Panc1 (cell line): ENCODE measurements at regions not wholly inside any gene's neighbourhood (a gene's known extent, or its start where the extent isn't known, plus 50 kb on each side); places are given as distances from the start of the nearest gene placed in this dataset.

Source experiments
- ATAC-seq: fragments of 200-7000 bp; cut with Tn5 transposase; 2 replicates; pipeline ENCODE4 v1.9.1; 2020; ENCODE audit warnings: mild to moderate bottlenecking, moderate library complexity
- BruUV-seq: library from RNA; stranded (reverse); fragments of 400-500 nt; replicated peaks from 2 replicates; lab custom pipeline; 2021; lab: Mats Ljungman, UMichigan
- CTCF ChIA-PET: fragments of 300-600 bp; sonication (Branson Sonifier 250); formaldehyde crosslinking; loops from one replicate; lab custom pipeline; 2022; ENCODE audit warnings: antibody characterized with exemption; lab: Charles Lee
- POLR2A ChIA-PET: fragments of 300-600 bp; sonication (Branson Sonifier 250); formaldehyde crosslinking; loops from one replicate; lab custom pipeline; 2022; ENCODE audit warnings: antibody characterized with exemption; lab: Charles Lee
- DNase-seq: peaks from one replicate; pipeline ENCODE4 v3.0.0-alpha.2; 2010; ENCODE audit warnings: low read depth, low spot score
- H3K27ac ChIP-seq: 2 replicates; pipeline ENCODE4 v1.5.1; 2011; ENCODE audit warnings: mild to moderate bottlenecking, low read length, inconsistent platforms
- H3K27me3 ChIP-seq: fragments of 200-500 bp; sonication (Bioruptor generic); 2 replicates; pipeline ENCODE4 v1.6.0; 2014; ENCODE audit warnings: low read length, inconsistent platforms; ENCODE audit not compliant: control insufficient read depth, insufficient read depth
- H3K36me3 ChIP-seq: fragments of 200-500 bp; sonication (Bioruptor generic); 2 replicates; pipeline ENCODE4 v1.5.1; 2014; ENCODE audit warnings: inconsistent platforms, mild to moderate bottlenecking, low read length, moderate library complexity; ENCODE audit not compliant: control insufficient read depth, insufficient read depth
- H3K4me1 ChIP-seq: 2 replicates; pipeline ENCODE4 v1.5.1; 2011; ENCODE audit warnings: inconsistent platforms, mild to moderate bottlenecking, low read length, moderate library complexity; ENCODE audit not compliant: control insufficient read depth, insufficient read depth
- H3K4me3 ChIP-seq, 2 experiments: 2 replicates each; pipeline ENCODE4 v1.5.1; 2011 to 2012; ENCODE audit warnings: low read depth in 2 of 2, low read length in 2 of 2, mild to moderate bottlenecking in 2 of 2, inconsistent platforms in 1 of 2, moderate library complexity in 1 of 2
- H3K9me3 ChIP-seq: fragments of 200-500 bp; sonication (Bioruptor generic); 2 replicates; pipeline ENCODE4 v1.5.1; 2014; ENCODE audit warnings: low read depth, mild to moderate bottlenecking, inconsistent platforms, low read length, moderate library complexity; ENCODE audit not compliant: control insufficient read depth, insufficient read depth
- POLR2AphosphoS5 ChIP-seq: IDR thresholded peaks from 2 replicates; pipeline ENCODE4 v1.6.1; 2012; ENCODE audit warnings: mild to moderate bottlenecking, low read depth, low read length, moderate library complexity
- SIN3A ChIP-seq: IDR thresholded peaks from 2 replicates; pipeline ENCODE4 v1.6.1; 2012; ENCODE audit warnings: low read depth, mild to moderate bottlenecking, low read length, moderate library complexity, borderline replicate concordance; ENCODE audit not compliant: insufficient read depth
- TCF7L2 ChIP-seq: IDR thresholded peaks from 2 replicates; pipeline ENCODE4 v1.6.1; 2011; ENCODE audit warnings: mild to moderate bottlenecking, low read depth, low read length, inconsistent platforms
- in situ Hi-C: cut with HindIII; loops from 2 replicates; pipeline ENCODE4 v1.10.0; 2016; ENCODE audit warnings: low sequenced_read_pairs, low pct_unique_long_range_greater_than_20kb
- intact Hi-C: fragments of 100-400 bp; cut with micrococcal nuclease; formaldehyde crosslinking; loops from one replicate; pipeline ENCODE4 v1.10.0; 2022; ENCODE audit not compliant: unreplicated experiment
- TF ChIP-seq, protein P1 (sequence below): fragments of 450-650 bp; IDR thresholded peaks from 2 replicates; pipeline ENCODE4 v1.5.1; 2017; ENCODE audit warnings: mild to moderate bottlenecking
- TF ChIP-seq, protein P2 (sequence below), 2 experiments: IDR thresholded peaks; 2 replicates each; pipeline ENCODE4 v1.6.1; 2011 to 2012; ENCODE audit warnings: low read depth in 2 of 2, control low read depth in 1 of 2, low read length in 1 of 2, mild to moderate bottlenecking in 1 of 2, moderate library complexity in 1 of 2; ENCODE audit not compliant: insufficient read depth in 1 of 2

- no peaks in the 10 kb centered on the region; the same call in 1 of the 2 replicates for H3K9me3 ChIP-seq
- no peaks in the 10 kb centered on the region for H3K36me3 ChIP-seq
- H3K4me3 ChIP-seq = no peak overlapping the region
- H3K27me3 ChIP-seq = no peaks in the 10 kb centered on the region
- intact Hi-C loops = no loop called here
- ATAC-seq (no peak), DNase-seq (peak; percentile 22)
- TF ChIP-seq, protein P1, sequence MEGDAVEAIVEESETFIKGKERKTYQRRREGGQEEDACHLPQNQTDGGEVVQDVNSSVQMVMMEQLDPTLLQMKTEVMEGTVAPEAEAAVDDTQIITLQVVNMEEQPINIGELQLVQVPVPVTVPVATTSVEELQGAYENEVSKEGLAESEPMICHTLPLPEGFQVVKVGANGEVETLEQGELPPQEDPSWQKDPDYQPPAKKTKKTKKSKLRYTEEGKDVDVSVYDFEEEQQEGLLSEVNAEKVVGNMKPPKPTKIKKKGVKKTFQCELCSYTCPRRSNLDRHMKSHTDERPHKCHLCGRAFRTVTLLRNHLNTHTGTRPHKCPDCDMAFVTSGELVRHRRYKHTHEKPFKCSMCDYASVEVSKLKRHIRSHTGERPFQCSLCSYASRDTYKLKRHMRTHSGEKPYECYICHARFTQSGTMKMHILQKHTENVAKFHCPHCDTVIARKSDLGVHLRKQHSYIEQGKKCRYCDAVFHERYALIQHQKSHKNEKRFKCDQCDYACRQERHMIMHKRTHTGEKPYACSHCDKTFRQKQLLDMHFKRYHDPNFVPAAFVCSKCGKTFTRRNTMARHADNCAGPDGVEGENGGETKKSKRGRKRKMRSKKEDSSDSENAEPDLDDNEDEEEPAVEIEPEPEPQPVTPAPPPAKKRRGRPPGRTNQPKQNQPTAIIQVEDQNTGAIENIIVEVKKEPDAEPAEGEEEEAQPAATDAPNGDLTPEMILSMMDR = no peak
- TF ChIP-seq SIN3A (no peak), POLR2AphosphoS5 (no peak), TCF7L2 (no peak)
- TF ChIP-seq, protein P2, sequence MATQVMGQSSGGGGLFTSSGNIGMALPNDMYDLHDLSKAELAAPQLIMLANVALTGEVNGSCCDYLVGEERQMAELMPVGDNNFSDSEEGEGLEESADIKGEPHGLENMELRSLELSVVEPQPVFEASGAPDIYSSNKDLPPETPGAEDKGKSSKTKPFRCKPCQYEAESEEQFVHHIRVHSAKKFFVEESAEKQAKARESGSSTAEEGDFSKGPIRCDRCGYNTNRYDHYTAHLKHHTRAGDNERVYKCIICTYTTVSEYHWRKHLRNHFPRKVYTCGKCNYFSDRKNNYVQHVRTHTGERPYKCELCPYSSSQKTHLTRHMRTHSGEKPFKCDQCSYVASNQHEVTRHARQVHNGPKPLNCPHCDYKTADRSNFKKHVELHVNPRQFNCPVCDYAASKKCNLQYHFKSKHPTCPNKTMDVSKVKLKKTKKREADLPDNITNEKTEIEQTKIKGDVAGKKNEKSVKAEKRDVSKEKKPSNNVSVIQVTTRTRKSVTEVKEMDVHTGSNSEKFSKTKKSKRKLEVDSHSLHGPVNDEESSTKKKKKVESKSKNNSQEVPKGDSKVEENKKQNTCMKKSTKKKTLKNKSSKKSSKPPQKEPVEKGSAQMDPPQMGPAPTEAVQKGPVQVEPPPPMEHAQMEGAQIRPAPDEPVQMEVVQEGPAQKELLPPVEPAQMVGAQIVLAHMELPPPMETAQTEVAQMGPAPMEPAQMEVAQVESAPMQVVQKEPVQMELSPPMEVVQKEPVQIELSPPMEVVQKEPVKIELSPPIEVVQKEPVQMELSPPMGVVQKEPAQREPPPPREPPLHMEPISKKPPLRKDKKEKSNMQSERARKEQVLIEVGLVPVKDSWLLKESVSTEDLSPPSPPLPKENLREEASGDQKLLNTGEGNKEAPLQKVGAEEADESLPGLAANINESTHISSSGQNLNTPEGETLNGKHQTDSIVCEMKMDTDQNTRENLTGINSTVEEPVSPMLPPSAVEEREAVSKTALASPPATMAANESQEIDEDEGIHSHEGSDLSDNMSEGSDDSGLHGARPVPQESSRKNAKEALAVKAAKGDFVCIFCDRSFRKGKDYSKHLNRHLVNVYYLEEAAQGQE (IDR thresholded peaks at IDR 0.05; ENCODE audit: insufficient read depth in 1 of 2, low read depth in 2 of 2, low read length in 1 of 2) = no peak
- no peaks in the 10 kb centered on the region for H3K4me1 ChIP-seq
- CTCF ChIA-PET = no interaction called here
- in situ Hi-C loops = no loop called here
- BruUV-seq = no TSS peak
- H3K27ac ChIP-seq = no peak overlapping the region
- POLR2A ChIA-PET = no interaction called here
Observed at GRCh38 chr12:126518596-126519200, 1453.5 kb downstream of the AACS start.

DNA sequence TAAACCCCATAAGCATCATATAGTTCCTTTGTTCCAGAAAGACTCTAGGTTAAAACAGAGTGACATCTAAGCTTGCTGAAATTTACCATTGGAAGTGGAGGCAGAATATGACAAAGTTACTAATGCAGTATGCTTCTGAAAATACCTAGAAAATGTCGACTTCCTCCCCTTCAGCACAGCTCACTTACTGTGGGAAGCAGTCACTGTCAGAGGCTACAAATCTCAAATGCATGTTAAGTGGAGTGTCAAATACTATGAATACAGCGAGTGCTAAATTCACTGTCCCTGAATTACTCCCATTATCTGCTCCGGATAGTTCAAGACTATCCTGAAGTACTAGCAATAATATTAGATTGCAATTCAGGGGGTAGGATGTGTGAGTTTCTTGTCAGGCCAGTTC, 1454.6 kb downstream of the AACS start:
- DNase-seq (no peak), ATAC-seq (no peak)
- TF ChIP-seq, protein P1 = no peak
- TF ChIP-seq, protein P2 (IDR thresholded peaks at IDR 0.05; ENCODE audit: insufficient read depth in 1 of 2, low read depth in 2 of 2, low read length in 1 of 2) = no peak
- TF ChIP-seq POLR2AphosphoS5 = no peak
- no peak for TF ChIP-seq SIN3A
- TF ChIP-seq TCF7L2 = no peak
- Histone ChIP-seq H3K27ac (no peak overlapping the region), H3K27me3 (no peaks in the 10 kb centered on the region), H3K4me1 (no peaks in the 10 kb centered on the region), H3K4me3 (no peak overlapping the region), H3K36me3 (no peaks in the 10 kb centered on the region), H3K9me3 (no peaks in the 10 kb centered on the region; the same call in 1 of the 2 replicates)
- intact Hi-C loops = no loop called here
- ChIA-PET CTCF (no interaction called here), POLR2A (no interaction called here)
- no TSS peak for BruUV-seq
- in situ Hi-C loops = no loop called here
